SK-MEL-5 (cell line): ENCODE measurements at regions not wholly inside any gene's neighbourhood (a gene's known extent, or its start where the extent isn't known, plus 50 kb on each side); places are given as distances from the start of the nearest gene placed in this dataset.

Experiments
- DNase-seq: peaks from one replicate; pipeline ENCODE4 v3.0.0-alpha.2; 2016; ENCODE audit warnings: low read depth, low spot score
- in situ Hi-C: cut with HindIII; loops from 2 replicates; pipeline ENCODE4 v1.10.0; 2016; ENCODE audit warnings: low sequenced_read_pairs, high pct_unique_total_duplicates, low pct_unique_long_range_greater_than_20kb

DNA sequence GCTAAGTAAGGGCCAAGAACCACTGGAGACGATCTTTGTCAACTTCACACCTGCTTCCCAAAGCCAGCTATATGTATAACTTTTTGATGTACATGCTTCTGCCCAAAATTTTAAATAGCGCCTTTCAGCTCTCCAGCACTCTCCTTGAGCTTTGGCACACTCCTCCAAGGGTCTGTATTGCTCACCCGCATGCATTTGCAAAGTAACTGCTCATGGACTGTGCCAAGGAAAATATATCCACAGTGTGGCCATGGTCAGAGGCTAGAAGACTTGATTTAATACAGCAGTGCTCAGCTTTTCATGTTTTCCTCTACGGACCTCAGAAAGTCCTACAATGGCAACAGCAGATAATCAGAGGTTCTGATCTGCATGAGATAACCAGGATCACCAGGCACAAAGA is 550.1 kb downstream of the SOX6 start:
- no peak for DNase-seq
- in situ Hi-C loops = no loop called here

DNA sequence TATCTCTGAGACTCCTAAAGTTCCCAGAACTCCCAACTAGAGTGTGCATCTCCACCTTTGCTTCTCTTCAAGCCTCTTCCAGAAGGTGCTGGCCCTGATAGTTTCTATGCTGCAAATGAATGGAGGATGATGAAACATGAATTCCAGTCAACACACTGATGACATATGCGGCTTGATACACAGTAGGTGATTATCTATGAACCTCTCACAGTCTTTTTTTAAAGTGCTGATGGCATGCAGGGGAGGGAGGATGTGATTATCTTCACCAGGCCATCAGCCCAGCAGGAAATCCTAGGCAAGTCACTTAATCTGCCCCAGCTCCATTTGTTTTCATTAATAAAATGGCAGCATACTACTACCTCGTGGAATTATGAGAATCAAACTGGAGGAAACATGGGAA is 548.5 kb downstream of the SOX6 start:
- in situ Hi-C loops = no loop called here
- DNase-seq = no peak

DNA sequence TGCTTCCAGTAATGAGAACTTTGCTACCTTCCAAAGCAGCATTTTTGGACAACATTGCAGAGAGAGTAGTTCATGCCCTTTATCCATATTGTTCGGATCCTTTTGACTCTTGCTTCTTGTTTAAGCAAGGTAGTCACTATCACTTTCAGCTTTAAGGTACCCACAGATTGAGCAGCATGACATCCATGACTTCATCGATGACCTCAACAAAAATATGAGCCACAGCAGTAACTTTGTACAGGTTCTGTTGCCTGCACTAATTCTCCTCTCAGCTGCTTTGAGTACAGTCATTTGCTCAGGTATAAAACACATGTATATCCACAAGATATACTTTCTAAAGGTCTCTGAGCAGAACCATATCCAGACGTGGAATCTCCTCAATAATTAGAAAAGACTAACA is 546.3 kb downstream of the SOX6 start:
- in situ Hi-C loops = no loop called here
- DNase-seq = no peak

GRCh38 chr11:15810525-15810924 is 545.8 kb downstream of the SOX6 start:
- no peak for DNase-seq
- in situ Hi-C loops = no loop called here

- peak; percentile 73 for DNase-seq
- in situ Hi-C loops = no loop called here
These were observed 540.8 kb downstream of the SOX6 start for GRCh38 chr11:15815246-15816195.

GRCh38 chr11:15816260-15816871 is 540.0 kb downstream of the SOX6 start:
- in situ Hi-C loops = no loop called here
- DNase-seq = peak; percentile 46

- no peak for DNase-seq
- in situ Hi-C loops = no loop called here
These were observed 539.3 kb downstream of the SOX6 start for GRCh38 chr11:15817001-15817400.

DNA sequence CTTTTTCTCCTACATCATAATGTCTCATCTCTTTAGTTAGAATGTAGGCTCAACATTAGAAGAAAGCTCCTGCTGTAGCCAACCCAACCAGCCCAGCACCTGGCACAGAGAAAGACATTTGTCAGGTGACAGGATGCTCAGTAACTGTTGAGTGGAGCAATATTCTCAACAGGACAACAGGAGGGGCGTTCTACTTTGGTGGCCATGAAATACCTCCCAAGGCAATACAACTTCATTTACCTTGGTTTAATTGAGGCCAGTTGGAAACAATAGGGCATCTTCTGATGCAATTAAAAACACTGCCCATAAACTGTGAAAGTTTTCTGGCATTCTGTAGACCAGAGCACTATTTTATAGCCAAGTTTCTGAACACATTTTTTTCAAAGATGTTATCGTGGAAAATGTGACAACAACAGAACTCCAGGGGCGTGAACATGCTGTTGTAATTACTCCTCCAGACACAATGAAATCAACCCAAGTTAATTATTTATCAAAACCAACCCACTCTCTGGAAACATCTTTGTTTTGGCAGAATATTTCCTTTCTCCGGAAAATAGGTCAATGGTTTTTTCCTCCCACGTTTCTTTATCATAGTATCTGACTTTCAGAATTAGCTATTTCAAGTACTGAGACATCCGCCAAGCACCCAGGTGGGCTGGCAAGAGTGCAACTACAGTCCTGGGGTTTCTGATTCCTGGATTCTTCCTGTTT is 538.1 kb downstream of the SOX6 start:
- in situ Hi-C loops = no loop called here

GRCh38 chr11:15819679-15820286 is 536.6 kb downstream of the SOX6 start:
- peak; percentile 92 for DNase-seq
- in situ Hi-C loops = no loop called here

More for the DNA sequence above, 538.1 kb downstream of the SOX6 start:
- DNase-seq = no peak

GRCh38 chr11:15821451-15821850 is 534.9 kb downstream of the SOX6 start:
- no peak for DNase-seq
- in situ Hi-C loops = no loop called here

- no peak for DNase-seq
- in situ Hi-C loops = no loop called here
These were observed 532.3 kb downstream of the SOX6 start for GRCh38 chr11:15824060-15824459.

- in situ Hi-C loops = no loop called here
- no peak for DNase-seq
These were observed 530.2 kb downstream of the SOX6 start for GRCh38 chr11:15825976-15826650.

GRCh38 chr11:15826826-15827225 is 529.5 kb downstream of the SOX6 start:
- in situ Hi-C loops = no loop called here

GRCh38 chr11:15828215-15828853 is 528.0 kb downstream of the SOX6 start:
- peak; percentile 45 for DNase-seq
- in situ Hi-C loops = no loop called here

More at GRCh38 chr11:15826826-15827225, 529.5 kb downstream of the SOX6 start:
- peak; percentile 85 for DNase-seq

- in situ Hi-C loops = no loop called here
- no peak for DNase-seq
These were observed 527.0 kb downstream of the SOX6 start for GRCh38 chr11:15829312-15829711.

DNA sequence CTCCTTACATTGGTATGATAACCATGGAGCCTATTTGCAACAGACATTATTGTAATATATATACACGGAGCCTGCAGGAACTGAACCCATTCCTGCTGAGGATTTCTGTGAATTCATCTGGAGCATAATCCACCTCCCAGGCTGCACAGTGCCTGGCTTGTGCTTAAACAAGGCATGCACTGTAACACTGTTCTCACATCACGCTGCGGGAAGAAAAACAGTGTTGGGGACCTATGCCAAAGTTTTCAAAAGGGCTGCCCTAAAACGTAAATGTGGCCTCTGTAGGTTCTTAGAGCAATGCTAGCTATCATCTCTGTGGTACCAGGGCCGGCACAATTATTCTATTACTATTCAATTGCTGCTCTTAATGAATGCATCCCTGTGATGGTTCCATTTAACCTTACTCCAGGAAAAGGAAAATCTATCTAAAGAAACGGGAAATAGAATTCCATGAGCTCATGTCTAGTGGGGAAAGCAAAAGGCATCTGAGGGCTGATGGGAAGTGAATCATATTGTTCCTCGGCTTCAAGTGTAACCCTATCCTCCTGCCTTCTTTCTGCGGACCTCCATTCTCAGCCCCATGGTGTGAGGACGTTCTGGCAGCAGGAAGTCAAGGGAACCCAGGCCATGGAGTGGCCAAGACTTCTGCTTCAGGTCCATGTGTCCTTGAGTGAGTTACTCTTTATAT is 525.5 kb downstream of the SOX6 start:
- in situ Hi-C loops = no loop called here

More for the DNA sequence above, 525.5 kb downstream of the SOX6 start:
- DNase-seq = peak; percentile 44
